ENCODE measurements at regions not wholly inside any gene's neighbourhood (a gene's known extent, or its start where the extent isn't known, plus 50 kb on each side); places are given as distances from the start of the nearest gene placed in this dataset.

DNA sequence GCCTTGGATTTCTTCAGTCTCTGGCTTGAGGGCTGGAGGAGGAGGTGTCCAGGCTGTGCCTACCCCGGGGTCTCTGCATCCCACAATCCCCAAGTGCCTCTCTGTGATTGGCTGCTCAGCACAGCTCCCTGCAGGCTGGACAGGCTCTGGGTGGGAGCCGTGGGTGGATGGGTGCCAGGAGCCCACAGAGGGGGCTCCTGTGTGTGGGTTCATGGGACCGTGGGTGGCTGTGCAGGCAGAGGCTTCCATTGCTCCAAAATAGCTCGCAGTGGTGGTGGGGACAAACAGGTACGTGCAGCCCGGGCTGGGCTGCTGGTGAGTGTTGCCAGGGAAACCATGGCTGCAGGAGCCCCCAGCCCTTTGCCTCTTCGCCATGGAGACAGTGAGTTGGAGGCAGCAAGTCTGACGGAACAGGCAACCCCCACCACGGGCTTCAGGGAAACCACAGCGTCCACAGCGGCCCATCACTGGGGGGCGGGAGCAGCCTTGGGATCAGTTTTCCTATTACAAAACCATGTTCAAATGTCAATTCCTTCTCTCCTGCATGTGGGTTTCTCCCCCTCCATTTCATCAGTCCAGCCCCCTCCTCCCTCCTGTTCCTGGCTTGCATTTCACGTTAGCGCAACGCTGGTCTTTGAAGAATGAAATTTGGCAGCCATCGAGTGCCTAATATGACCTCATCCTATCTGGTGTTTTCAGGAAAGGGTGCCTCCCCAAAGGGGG lies 155.2 kb downstream of the TRIM29 start:
- no peak for DNase-seq (ENCODE audit: low spot score)

DNA sequence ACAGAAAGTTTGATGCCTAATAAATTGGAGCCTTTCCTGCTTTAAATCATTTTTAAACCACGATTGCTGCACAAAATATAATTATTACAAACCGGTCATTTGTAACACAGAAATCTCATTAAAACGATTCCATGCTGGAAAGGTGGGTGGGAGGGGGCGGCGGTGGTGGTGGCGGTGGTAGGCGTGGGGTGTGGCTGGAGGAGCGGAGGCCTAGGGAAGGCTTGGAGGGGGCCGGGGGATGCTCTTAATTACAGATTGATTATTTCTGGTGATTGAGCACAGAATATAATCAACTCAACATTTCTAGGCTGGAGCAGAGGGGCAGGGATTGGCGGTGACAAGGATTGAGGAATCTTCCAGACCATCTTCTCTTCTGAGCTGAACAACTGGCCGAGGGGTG lies 157.5 kb downstream of the TRIM29 start:
- DNase-seq (ENCODE audit: low spot score) = no peak

DNA sequence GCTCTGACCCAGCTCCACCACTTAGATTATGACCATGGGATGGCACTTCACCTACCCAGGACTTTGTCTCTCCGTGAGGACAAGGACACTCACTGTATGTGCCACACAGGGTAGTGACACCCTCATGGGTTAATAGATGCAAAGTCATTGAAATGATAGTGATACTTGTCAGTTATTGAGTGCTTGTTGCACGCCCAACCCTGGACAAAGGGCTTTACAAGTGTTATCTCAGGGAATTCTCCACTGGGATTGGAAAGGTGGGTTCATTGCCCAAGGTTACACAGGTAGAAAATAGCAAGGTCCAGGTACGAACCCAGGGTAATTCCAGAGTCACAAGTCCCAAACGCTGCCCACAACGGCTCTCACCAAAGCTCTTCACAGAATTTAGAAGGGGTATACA lies 158.2 kb downstream of the TRIM29 start:
- DNase-seq (ENCODE audit: low spot score) = no peak

DNA sequence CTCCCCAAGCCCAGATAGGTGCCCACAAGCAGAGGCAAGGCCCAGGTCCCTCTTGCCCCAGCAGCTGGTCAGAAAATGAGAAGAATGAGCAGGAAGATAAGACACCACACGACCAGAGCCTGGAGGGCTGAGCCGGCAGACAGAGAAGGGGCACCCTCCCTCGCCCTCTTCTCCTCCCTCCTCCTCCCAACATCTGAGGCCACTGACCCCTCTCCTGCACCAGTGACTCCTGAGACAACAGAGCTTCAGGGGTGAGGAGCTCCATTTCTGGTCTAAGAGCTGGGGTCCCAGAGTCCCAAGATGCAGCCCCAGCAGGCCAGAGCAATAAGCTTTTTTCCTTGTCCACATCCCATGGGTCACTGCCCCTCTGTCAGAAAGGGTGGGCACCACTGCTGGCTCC lies 159.2 kb downstream of the TRIM29 start:
- no peak for DNase-seq (ENCODE audit: low spot score)

DNA sequence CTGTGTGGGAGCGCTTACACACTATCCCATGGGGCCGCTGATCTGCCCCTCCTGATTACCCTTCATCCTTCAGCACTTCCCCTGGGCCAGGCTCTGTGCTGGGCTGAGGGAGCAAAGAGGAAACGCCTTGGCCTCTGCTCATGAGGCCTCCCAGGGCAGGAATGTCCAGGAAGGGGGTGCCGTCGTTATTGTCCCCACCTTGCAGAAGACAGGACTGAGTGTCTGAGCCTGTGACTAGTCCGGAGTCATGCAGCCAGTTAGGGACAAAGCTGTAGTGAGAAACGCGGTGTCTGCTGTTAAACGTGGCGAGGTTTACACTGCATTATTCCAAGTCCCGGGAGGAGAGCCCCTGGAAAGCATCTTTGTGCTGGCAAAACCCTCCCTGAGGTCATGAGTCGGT lies 160.0 kb downstream of the TRIM29 start:
- DNase-seq (ENCODE audit: low spot score) = no peak

DNA sequence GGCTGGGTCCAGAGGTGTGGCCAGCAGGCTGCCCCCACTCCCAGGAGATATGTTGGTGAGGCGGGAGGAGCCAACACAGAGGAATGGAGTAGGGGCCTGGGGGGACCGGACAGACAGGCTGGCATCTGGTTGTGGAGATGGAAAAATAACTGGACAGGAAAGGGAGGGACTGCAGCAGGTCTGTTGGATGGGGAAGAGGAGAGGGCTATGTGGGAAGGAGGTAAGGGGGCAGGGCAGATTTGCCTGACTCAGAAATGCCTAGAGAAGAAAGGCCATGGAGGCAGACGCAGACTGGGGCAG lies 160.4 kb downstream of the TRIM29 start:
- no peak for DNase-seq (ENCODE audit: low spot score)

DNA sequence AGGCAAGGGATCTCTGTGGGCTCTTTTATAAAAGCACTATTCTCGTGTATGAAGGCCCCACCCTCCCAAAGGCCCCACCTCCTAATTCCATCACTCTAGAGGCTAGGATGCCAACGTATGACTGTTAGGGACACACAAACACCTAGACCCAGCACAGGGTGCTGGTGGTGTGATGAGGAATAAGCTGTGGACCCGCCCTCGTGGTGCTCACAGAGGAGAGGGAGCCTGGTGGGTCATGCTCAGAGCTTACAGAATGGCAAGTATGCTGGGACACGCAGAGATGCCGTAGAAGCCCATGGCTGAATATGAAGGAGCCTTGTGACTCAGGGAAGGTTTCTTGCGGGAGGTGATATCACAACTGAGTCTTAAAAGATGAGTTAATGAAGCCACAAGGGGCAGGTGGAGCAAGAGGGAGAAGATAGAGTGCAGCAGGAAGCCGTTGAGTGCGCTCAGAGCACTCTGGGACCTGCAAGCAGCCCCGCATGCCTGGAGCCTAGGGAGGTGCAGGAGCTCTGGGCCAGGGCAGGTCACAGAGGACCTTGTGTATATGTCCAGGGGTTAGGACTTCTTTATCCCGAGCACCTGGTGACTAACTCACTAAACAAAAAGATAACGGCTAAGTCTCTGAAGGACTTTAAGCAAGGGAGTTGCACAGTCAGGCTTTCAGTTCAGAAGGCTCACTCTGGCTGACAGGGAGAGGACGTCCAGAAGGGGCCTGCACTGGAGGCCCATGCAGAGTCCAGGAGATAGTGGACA lies 160.9 kb downstream of the TRIM29 start:
- no peak for DNase-seq (ENCODE audit: low spot score)

DNA sequence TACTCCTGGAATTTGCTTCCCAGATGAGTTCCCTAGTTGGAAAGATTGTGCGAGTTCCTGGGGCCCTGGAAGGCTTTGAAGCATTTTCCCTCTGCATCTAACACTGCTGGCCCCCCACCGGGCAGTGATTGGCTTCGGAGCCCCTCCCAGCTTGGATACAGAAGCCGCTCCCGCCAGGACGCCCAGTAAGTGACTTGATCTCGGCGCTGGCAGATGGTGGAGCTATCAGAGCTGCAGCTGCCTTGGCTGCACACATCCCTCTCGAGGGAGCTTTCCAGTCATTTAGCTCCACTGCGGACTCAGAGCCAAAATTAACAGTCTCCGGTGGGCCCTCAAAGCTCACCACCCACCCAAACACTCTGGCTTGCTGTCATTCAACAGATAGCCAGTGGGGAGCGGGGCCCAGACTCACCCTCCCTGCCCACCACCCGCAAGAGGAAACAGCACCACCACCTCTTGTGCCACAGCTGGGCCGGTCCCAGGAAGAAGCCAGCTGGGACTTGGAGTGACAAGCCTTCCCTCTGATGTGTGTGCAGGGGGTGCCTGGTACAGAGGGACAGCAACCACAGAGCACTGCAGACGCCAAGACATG lies 162.3 kb downstream of the TRIM29 start:
- DNase-seq (ENCODE audit: low spot score) = no peak

DNA sequence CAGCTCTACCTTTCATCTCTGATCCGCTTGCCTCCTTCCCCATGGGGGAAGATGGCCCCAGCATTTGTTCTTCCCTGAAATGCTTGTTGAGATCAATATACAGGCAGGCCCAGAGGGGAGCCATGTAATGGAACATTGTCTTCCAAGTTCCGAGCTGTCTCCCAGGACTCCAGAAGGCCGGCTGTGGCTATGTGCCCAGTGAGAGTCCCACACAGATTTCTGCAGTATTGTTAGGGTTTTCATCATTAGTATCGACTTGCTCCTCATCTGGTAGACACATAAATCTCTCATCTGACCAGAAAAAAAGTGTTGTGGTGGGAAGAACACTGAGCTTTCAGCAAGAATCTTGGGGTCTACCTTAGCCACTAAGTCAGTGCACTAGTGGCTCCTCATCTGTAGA lies 163.4 kb downstream of the TRIM29 start:
- DNase-seq (ENCODE audit: low spot score) = no peak

DNA sequence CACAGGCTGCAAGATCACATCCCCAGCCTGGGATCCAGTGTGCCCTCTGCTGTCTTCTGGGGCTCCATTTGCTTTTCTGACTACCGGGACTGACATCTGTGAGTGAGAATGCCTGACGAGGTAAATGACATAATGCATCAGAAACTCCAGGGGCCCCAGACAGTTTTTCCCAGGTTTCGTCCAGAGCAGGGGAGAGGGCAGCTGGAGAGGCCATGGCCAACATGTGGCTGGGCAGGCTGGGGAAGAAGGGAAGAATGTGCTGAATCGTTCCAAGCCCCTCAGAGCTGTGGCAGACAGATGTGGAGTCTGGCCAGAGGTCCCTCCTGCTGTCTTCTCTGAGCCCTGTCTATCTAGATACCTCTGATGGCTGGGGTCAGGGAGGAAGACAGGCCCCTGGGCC lies 163.9 kb downstream of the TRIM29 start:
- no peak for DNase-seq (ENCODE audit: low spot score)

DNA sequence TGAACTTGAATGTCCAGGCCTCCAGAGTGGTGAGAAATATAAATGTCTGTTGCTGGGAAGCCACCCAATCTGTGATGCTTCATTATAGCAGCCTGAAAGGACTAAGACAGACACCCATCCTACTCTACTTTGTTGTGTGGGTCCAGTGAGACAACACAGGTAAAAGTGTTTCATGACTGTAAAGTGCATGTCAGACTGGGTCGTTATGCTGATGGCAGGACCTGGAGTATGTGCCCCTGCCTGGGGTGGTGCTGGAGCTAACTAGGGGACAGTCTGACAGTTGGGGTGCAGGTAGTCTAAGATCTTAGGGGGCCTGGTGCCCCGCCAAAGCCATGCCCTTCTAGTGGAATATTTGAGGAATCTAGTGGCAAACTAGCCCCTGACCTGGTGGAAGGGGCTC lies 165.6 kb downstream of the TRIM29 start:
- DNase-seq (ENCODE audit: low spot score) = no peak

DNA sequence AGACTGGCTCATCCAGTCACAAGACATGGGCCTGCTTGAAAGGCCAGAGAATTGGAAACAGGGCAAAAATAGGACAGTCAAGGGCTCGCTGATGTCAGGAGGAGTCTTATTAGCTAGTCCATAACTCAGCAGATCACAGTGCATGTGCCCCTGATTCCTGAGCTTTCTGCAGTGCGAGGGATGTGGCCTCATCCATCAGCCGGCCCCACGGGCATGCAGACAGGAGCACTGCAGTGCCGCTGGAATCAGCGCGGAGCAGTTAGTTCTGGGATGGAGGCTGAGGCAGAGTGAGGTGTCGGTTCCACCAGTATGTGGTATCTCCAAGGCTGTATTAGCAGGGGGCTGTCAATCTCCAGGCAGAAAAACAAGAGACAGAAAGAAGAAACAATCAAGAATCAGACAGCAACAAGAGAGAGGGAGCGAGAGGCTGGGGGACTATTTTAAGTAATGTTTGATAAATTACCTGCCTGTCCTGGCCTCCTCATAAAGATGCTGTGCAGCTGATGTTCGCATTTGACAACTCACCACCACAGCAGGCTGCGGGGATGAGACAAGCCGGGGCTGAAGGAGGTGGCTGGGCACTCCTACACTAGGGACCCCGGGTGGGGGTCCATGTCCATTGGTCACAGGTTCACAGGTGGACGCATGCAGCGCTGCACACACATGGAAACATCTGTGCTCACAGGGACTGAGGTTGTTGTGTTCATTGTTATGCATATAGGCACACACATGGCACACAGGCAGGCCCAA lies 167.2 kb downstream of the TRIM29 start:
- DNase-seq (ENCODE audit: low spot score) = no peak

DNA sequence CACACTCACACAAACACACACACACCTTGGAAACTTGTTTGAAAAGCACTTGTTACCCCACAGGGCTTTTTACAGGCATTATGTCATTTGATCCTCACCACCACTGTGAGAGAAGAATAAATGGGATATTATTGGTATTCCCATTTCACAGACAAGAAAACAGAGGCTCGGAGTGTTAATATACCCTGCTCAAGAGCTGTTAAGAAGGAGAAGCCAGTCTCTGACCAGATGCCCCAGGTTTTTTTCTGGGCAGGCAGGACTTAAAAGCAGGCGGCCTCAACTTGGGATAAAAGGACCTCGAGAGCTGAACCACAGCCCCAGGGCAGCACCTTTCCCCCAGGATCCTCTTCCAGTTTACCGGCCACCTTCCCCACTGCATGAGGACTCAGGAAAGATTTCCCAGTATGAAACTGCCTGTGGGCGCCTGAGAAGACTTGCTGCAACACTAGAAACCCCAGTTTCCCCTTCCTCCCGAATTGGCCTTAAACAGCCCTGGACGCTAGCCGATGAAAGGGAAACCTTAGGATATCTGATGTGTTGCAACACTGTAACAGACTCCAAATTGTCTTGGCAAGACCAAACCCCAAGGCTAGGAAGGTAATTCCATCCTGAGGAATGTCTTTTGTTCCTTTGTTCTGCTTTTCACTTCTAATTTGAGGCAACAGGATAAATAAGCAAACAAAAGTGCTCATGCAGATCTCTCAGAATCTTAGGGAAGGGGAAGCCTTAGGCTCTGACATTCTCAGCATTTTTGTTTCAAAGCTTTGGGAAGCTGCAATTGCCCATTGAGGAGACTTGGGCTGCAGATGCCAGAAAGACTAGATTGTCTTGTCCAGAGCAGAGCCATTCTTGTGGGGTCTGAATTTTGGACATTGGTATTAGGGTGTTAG lies 173.5 kb downstream of the TRIM29 start:
- no peak for DNase-seq (ENCODE audit: low spot score)

DNA sequence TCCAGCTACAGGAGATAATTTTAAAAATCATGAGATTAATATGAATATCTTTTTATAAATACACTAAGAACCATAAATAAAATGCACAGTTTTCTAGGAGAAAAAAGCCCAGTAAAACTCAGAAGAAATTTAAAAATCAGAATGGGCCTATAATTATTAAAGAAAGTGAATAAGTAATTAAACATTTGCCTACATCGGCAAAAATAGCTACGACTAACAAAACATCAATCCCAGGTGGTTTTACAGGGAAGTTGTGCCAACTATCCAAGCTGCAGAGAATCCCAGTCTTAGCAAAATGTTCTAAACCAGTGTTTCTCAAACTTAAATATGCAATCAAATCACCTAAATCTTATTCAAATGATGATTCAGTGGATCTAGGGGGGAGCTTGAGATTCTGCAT lies 180.0 kb downstream of the TRIM29 start:
- DNase-seq (ENCODE audit: low spot score) = no peak

DNA sequence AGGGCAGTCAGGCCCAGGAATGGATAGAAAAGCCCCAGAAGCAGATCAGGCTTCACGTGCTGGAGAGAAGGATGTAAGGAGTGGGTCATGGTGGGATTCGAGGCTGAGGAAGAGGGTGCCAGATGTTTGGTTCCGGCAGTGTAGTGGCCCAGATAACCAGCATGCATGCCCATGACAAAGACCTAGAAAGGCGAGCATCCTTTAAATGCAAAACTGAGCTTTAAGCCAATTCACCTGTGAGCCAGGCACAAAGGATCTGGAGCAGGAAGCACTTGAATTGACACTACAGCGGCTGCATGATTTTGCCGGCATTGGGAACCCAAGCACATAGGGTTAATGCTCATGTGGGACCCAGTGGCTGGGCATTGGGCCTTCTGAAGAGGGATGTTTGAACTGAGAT lies 185.5 kb downstream of the TRIM29 start:
- DNase-seq (ENCODE audit: low spot score) = no peak

DNA sequence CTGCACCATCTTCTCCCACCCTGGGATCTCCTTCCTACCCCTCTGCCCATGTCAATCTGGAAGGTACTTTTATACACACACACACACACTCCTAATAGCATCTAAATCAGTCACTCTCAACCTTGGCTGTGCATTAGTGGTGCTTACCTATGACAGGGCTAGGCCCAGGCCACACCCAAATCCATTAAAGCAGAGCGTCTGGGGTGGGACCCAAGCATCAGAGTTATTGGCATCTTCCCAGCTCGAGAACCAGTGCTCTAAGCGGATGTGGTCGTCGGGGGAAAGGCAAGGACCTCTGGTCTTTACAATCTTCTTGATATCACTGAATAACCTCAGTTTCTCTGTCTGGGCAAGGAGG lies 194.6 kb downstream of the TRIM29 start:
- DNase-seq (ENCODE audit: low spot score) = no peak

DNA sequence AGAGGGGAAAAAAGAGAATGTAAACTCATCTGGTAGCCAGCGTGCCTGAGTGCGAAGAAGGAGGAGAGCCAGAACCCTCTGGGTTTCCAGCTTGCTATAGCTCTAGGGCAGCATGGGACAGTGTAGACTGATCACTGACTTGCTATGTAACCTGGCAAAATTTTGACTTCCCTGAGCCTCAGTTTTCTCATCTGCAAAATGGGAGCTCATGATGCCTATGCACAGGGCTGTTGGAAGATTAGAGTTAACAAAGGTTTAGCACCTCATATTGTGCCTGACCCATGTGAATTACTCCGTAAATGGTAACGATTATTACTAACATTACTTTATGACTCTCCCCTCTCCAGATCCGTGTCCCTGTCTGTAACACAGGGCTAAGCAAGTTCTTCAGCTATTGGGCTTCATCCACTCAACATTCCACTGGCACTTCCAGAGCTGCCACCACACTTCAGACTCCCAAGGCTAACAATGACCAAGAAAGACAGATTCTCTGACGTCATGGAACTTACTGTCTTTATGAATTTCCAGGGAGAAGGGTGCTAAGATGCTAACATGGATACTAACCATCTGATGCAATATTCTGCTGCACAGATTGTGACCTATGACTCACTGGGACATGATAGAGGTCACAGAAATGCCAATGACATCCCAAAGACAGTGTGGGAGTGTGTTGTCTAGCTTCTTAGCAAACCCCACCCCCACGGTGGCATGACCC lies 195.2 kb downstream of the TRIM29 start:
- DNase-seq (ENCODE audit: low spot score) = no peak

DNA sequence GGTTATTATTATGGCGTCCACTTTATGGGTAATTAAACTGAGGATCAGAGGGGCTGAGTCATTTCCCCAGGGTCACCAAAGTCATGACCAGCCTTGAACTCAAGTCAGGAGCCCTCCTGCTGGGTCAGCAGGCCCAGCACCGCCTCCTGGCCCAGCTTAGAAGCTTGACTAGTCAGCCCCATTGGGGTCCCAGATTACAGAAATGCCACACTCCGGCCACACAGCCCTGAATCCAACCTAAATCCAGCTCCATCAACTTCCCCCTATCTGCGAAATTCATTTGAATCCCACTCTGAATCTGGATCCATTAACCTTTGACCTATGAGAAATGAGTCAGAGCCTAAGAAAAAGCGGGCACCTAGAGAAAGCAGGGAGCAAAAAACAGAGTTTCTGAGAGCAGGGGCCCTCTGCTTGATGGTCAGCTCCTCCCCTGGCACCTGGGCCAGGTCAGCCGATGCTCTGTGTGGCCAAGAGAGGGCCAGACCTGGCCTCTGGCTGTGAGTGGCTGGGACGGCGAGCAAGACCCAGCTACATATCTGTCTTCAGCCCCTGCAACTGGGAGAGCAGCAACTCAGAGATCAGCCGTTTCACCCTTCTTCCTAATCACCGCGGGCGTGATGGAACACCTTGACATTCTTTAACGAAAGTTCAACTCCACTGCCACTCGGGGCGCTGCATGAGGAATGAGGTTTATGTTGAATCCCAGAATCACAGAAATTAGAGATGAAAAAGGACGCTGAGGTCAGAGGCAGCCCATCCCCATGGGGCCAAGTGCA lies 196.1 kb downstream of the TRIM29 start:
- no peak for DNase-seq (ENCODE audit: low spot score)

DNA sequence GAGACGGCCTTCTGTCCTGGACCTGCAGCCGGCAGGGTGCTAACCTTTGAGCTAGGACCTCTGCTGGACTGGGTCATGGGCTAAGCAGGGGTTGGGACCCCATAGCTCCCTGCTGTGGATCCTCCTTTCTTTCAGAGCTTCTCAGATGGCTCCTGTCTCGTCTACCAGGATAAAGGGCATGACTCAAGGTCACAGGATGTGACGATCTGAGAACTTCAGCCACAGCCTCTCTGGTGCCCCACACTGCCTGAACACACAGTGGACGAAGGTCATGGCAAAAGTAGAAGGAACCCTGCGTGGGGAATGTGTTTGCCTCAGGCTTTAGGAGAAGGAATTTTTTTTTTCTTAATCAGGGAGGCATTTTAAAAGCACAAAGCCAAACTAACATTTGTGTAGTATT lies 196.7 kb downstream of the TRIM29 start:
- DNase-seq (ENCODE audit: low spot score) = no peak

DNA sequence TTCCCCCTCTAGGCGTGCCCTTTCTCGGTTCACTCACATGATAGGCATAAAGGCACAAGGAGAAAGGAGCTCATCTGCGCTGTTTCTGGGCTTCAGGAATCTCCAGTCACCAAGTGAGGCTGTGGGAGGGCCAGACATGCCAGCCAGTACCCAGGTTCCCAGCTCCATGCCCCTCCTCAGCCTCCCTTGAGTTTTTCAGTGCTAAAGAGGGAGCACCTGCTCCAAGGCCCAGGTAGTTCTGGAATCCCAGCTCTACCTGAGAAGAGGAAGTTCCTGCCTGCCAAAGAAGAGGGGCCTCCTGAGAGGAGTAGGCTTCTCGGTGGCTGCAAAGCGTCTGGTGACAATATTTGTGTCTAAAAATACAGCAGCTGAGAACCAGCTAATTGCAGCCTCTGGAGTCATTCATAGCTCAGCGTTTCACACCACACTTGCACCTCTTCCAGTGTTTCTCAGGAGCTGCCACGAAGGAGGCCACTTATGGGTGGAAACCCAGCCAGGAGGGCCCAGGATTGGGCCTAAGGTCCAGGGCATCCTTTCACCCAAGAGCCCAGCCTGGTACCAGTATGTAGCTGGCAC lies 197.4 kb downstream of the TRIM29 start:
- no peak for DNase-seq (ENCODE audit: low spot score)
